IMR-90 (cell line): ENCODE measurements at regions not wholly inside any gene's neighbourhood (a gene's known extent, or its start where the extent isn't known, plus 50 kb on each side); places are given as distances from the start of the nearest gene placed in this dataset.

ENCODE experiments used
- ATAC-seq: fragments of 200-7000 bp; cut with Tn5 transposase; 2 replicates; pipeline ENCODE4 v1.9.1; 2020; ENCODE audit warnings: low read depth, mild to moderate bottlenecking, moderate library complexity
- BruUV-seq: library from RNA; stranded (reverse); fragments of 400-500 nt; replicated peaks from 2 replicates; lab custom pipeline; 2021; lab: Mats Ljungman, UMichigan
- CTCF ChIA-PET: fragments of 300-600 bp; formaldehyde crosslinking; extraction: SDS; loops from one replicate; lab custom pipeline; 2021; ENCODE audit warnings: antibody characterized with exemption; lab: Yijun Ruan, JAX
- POLR2A ChIA-PET: fragments of 300-600 bp; sonication (Branson Sonifier 250); formaldehyde crosslinking; loops from one replicate; lab custom pipeline; 2022; ENCODE audit warnings: antibody characterized with exemption; ENCODE audit not compliant: unreplicated experiment; lab: Charles Lee
- DNase-seq: peaks from one replicate; pipeline ENCODE4 v3.0.0; 2013
- H2AFZ ChIP-seq: replicated peaks from 2 replicates; pipeline ENCODE3; 2013; ENCODE audit warnings: low read length, mild to moderate bottlenecking; ENCODE audit not compliant: poor library complexity
- H2AK5ac ChIP-seq: 2 replicates; pipeline ENCODE4 v1.6.1; 2013; ENCODE audit warnings: low read depth, low read length, inconsistent platforms
- H2AK9ac ChIP-seq: replicated peaks from 2 replicates; pipeline ENCODE3; 2013; ENCODE audit warnings: mild to moderate bottlenecking, low read depth, low read length, moderate library complexity; ENCODE audit not compliant: poor library complexity
- H2BK120ac ChIP-seq: 2 replicates; pipeline ENCODE4 v1.6.1; 2013; ENCODE audit warnings: low read depth, low read length, inconsistent platforms
- H2BK15ac ChIP-seq: 3 replicates; pipeline ENCODE4 v1.6.1; 2013; ENCODE audit warnings: low read depth, low read length, inconsistent platforms
- H2BK20ac ChIP-seq: 2 replicates; pipeline ENCODE4 v1.6.1; 2013; ENCODE audit warnings: low read depth, mild to moderate bottlenecking, inconsistent platforms, low read length, moderate library complexity
- H2BK5ac ChIP-seq: 2 replicates; pipeline ENCODE4 v1.6.1; 2013; ENCODE audit warnings: mild to moderate bottlenecking, low read depth, low read length, inconsistent platforms; ENCODE audit not compliant: poor library complexity, severe bottlenecking
- H3K14ac ChIP-seq: replicated peaks from 2 replicates; pipeline ENCODE4 v1.6.1; 2013; ENCODE audit warnings: low read depth, low read length, inconsistent platforms
- H3K18ac ChIP-seq: 2 replicates; pipeline ENCODE4 v1.6.1; 2013; ENCODE audit warnings: low read depth, low read length, control low read depth
- H3K23ac ChIP-seq: 2 replicates; pipeline ENCODE4 v1.6.1; 2013; ENCODE audit warnings: low read depth, low read length, inconsistent platforms
- H3K27ac ChIP-seq: 2 replicates; pipeline ENCODE4 v1.5.1; 2013; ENCODE audit warnings: mild to moderate bottlenecking, control low read depth, low read length; ENCODE audit not compliant: insufficient read depth
- H3K27me3 ChIP-seq: 2 replicates; pipeline ENCODE4 v1.6.1; 2013; ENCODE audit warnings: low read length; ENCODE audit not compliant: control insufficient read depth, insufficient read depth
- H3K36me3 ChIP-seq: 2 replicates; pipeline ENCODE4 v1.6.1; 2013; ENCODE audit warnings: low read length, mixed read lengths; ENCODE audit not compliant: control insufficient read depth, insufficient read depth
- H3K4ac ChIP-seq: 2 replicates; pipeline ENCODE4 v1.6.1; 2013; ENCODE audit warnings: low read depth, low read length, inconsistent platforms
- H3K4me1 ChIP-seq: 2 replicates; pipeline ENCODE4 v1.6.1; 2013; ENCODE audit warnings: low read length, mixed read lengths; ENCODE audit not compliant: control insufficient read depth, insufficient read depth
- H3K4me2 ChIP-seq: 2 replicates; pipeline ENCODE4 v1.6.1; 2013; ENCODE audit warnings: low read depth, mild to moderate bottlenecking, control low read depth, low read length, moderate library complexity
- H3K4me3 ChIP-seq: 2 replicates; pipeline ENCODE4 v1.5.1; 2013; ENCODE audit warnings: low read depth, mild to moderate bottlenecking, control low read depth, low read length, moderate library complexity; ENCODE audit not compliant: insufficient read depth
- H3K56ac ChIP-seq: 2 replicates; pipeline ENCODE4 v1.6.1; 2013; ENCODE audit warnings: low read length, inconsistent platforms; ENCODE audit not compliant: insufficient read depth; ENCODE audit errors: extremely low read depth
- H3K79me1 ChIP-seq, 2 experiments: 2 replicates each; pipeline ENCODE4 v1.6.1; 2013; ENCODE audit warnings: low read length in 2 of 2, inconsistent platforms in 1 of 2, low read depth in 1 of 2
- H3K9ac ChIP-seq: 2 replicates; pipeline ENCODE4 v1.6.1; 2013; ENCODE audit warnings: low read depth, low read length, control low read depth
- H3K9me1 ChIP-seq: 2 replicates; pipeline ENCODE4 v1.6.1; 2013; ENCODE audit warnings: low read length, inconsistent platforms; ENCODE audit not compliant: insufficient read depth
- H3K9me3 ChIP-seq: 2 replicates; pipeline ENCODE4 v1.6.1; 2013; ENCODE audit warnings: low read length; ENCODE audit not compliant: control insufficient read depth, insufficient read depth
- H4K20me1 ChIP-seq: 2 replicates; pipeline ENCODE4 v1.6.1; 2013; ENCODE audit warnings: low read length, inconsistent platforms; ENCODE audit not compliant: insufficient read depth
- H4K5ac ChIP-seq: 2 replicates; pipeline ENCODE4 v1.6.1; 2013; ENCODE audit warnings: mild to moderate bottlenecking, low read depth, low read length, control low read depth
- H4K8ac ChIP-seq, 2 experiments: 2 replicates each; pipeline ENCODE4 v1.6.1; 2013; ENCODE audit warnings: low read depth in 2 of 2, low read length in 2 of 2, control low read depth in 1 of 2, inconsistent platforms in 1 of 2
- H4K91ac ChIP-seq: 2 replicates; pipeline ENCODE4 v1.6.1; 2013; ENCODE audit warnings: low read depth, low read length, inconsistent platforms; ENCODE audit not compliant: insufficient read depth
- RCOR1 ChIP-seq: IDR thresholded peaks from 2 replicates; pipeline ENCODE4 v1.6.1; 2012; ENCODE audit warnings: mild to moderate bottlenecking, low read length, improper control_type of control experiment; ENCODE audit not compliant: insufficient replicate concordance
- RFX5 ChIP-seq: IDR thresholded peaks from 2 replicates; pipeline ENCODE4 v1.8.0; 2012; ENCODE audit warnings: low read depth, mild to moderate bottlenecking, low read length, moderate library complexity
- WGBS, 2 experiments: methylation state at CpG; one replicate each; pipeline versions ENCODE4 v1.1.5 to v1.1.7; 2013; ENCODE audit warnings: missing lambda C conversion rate in 2 of 2; ENCODE audit not compliant: insufficient read length in 1 of 2; ENCODE audit errors: extremely low coverage in 2 of 2; 5-methylcytosine and 5-hydroxymethylcytosine counted together
- dilution Hi-C: fragments of 300-500 bp; cut with HindIII; formaldehyde crosslinking; loops from one replicate; pipeline ENCODE4 v1.14.3; 2018; ENCODE audit warnings: low sequenced_read_pairs; ENCODE audit not compliant: unreplicated experiment
- in situ Hi-C: fragments of 300-500 bp; cut with MboI; formaldehyde crosslinking; loops from 3 replicates; pipeline ENCODE4 v1.14.3; 2019; ENCODE audit warnings: low sequenced_read_pairs, inconsistent platforms, mixed read lengths
- intact Hi-C: fragments of 100-400 bp; cut with micrococcal nuclease; formaldehyde crosslinking; loops from 2 replicates; pipeline ENCODE4 v1.10.0; 2022

GRCh38 chr3:18238332-18238731, 186.8 kb downstream of the SATB1 start:
- no CpG with 5 or more reads among the region's 2 CpGs for WGBS, 2 experiments
- Histone ChIP-seq H3K9me1 (no peaks in the 10 kb centered on the region), H3K9ac (no peak overlapping the region), H3K4me2 (no peak overlapping the region), H2BK5ac (no peak overlapping the region), H4K91ac (no peak overlapping the region), H3K36me3 (no peaks in the 10 kb centered on the region), H3K9me3 (no peaks in the 10 kb centered on the region), H2AK5ac (no peak overlapping the region), H4K8ac (no peak overlapping the region), H3K79me1 (no peaks in the 10 kb centered on the region), H3K18ac (no peak overlapping the region), H3K14ac (no peak overlapping the region), H3K27me3 (no peaks in the 10 kb centered on the region), H3K4ac (no peak overlapping the region), H2BK20ac (no peak overlapping the region), H3K23ac (no peak overlapping the region), H2BK15ac (no peak overlapping the region), H4K20me1 (no peaks in the 10 kb centered on the region), H2AFZ (no peak overlapping the region), H3K4me3 (no peak overlapping the region), H3K27ac (no peak overlapping the region), H2AK9ac (no peak overlapping the region), H3K56ac (no peak overlapping the region), H4K5ac (no peak overlapping the region), H2BK120ac (no peak overlapping the region), H3K4me1 (no peaks in the 10 kb centered on the region; the same call in 1 of the 2 replicates)
- in situ Hi-C loops = no loop called here
- dilution Hi-C loops = no loop called here
- no peak for ATAC-seq
- TF ChIP-seq RFX5 (no peak), RCOR1 (no peak)
- intact Hi-C loops = no loop called here
- ChIA-PET POLR2A (no interaction called here), CTCF (interaction anchor here (1.1 kb wide), 1 partner anchor 11 kb away, joined by 3 read pairs; no protein-coding TSS in a partner anchor)
- no peak for DNase-seq
- no TSS peak for BruUV-seq
